ENCODE measurements at regions not wholly inside any gene's neighbourhood (a gene's known extent, or its start where the extent isn't known, plus 50 kb on each side); places are given as distances from the start of the nearest gene placed in this dataset.

- no peak for TF ChIP-seq CTCF (IDR thresholded peaks at IDR 0.05; ENCODE audit: poor library complexity)
- TF ChIP-seq EZH2phosphoT487 (IDR thresholded peaks at IDR 0.05; ENCODE audit: low read depth, severe bottlenecking, unreplicated experiment): no peak
- TF ChIP-seq EZH2 (IDR thresholded peaks at IDR 0.05; ENCODE audit: borderline replicate concordance): no peak
These were observed 87.5 kb upstream of the SESN3 start for GRCh38 chr11:95318498-95318897.
